ENCODE measurements at regions not wholly inside any gene's neighbourhood (a gene's known extent, or its start where the extent isn't known, plus 50 kb on each side); places are given as distances from the start of the nearest gene placed in this dataset.

DNA sequence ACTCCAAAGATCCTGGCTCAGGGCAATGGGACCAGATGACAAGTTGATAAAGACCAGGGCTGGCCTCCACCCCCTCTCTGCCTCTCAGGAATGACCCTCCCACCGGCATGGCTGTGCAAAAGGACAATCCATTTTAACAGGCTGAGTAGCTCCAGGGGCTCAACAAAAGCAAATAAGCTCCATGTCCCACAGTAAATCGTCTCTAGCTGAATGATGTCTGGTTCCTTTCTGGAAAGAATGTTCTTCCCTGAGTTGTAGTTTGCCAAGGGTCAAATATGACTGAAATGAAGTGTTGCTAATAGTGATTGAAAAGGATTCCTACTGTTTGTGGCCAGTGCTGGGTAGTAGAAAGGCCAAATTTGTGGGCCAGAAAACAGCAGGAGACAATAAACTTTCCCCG, 434.4 kb upstream of the ETAA1 start:
- ChIA-PET SMC1A (ENCODE audit: uncharacterized antibody, unreplicated experiment) (no interaction called here), CTCF (no interaction called here), POLR2A (no interaction called here), RAD21 (ENCODE audit: unreplicated experiment) (no interaction called here)
- Histone ChIP-seq H3K27ac (ENCODE audit: control insufficient read depth, insufficient read depth) (no peak overlapping the region), H3K36me3 (ENCODE audit: control insufficient read depth in 2 of 2, insufficient read depth in 2 of 2, low read length in 1 of 2) (no peaks in the 10 kb centered on the region), H3K4me2 (ENCODE audit: control insufficient read depth, insufficient read depth) (no peak overlapping the region), H3K4me3 (no peak overlapping the region), H3K4me1 (ENCODE audit: control insufficient read depth, insufficient read depth, low read length) (no peaks in the 10 kb centered on the region), H4K20me1 (ENCODE audit: control insufficient read depth, insufficient read depth) (no peaks in the 10 kb centered on the region), H2AFZ (ENCODE audit: control insufficient read depth, low read depth, low read length) (no peak overlapping the region), H3K9me3 (replicated peaks; ENCODE audit: control insufficient read depth, insufficient read depth, low read length) (no peaks in the 10 kb centered on the region), H3K9ac (ENCODE audit: control insufficient read depth, insufficient read depth, low read length) (no peak overlapping the region), H3K27me3 (replicated peaks in 1 of 2; ENCODE audit: control insufficient read depth in 2 of 2, insufficient read depth in 2 of 2, low read length in 1 of 2) (no peaks in the 10 kb centered on the region), H3K79me2 (ENCODE audit: control insufficient read depth, insufficient read depth, low read length) (no peaks in the 10 kb centered on the region)
- in situ Hi-C loops (cut with MboI) = no loop called here
- ATAC-seq (no peak), DNase-seq (ENCODE audit: low read depth, low spot score) (no peak), FAIRE-seq (no peak)
- TF ChIP-seq BACH1 (IDR thresholded peaks at IDR 0.05; ENCODE audit: borderline replicate concordance) = no peak
- no peak for TF ChIP-seq ESRRA (IDR thresholded peaks at IDR 0.05; ENCODE audit: low read length)
- no peak for TF ChIP-seq EZH2 (IDR thresholded peaks at IDR 0.05; ENCODE audit: borderline replicate concordance, control insufficient read depth, low read depth, low read length)
- TF ChIP-seq CREB1 (IDR thresholded peaks at IDR 0.05; ENCODE audit: low read depth) = no peak
- no peak for TF ChIP-seq YBX1 (IDR thresholded peaks at IDR 0.05)
- TF ChIP-seq RAD21 (IDR thresholded peaks at IDR 0.05; ENCODE audit: insufficient read depth, low read depth, low read length) = no peak
- TF ChIP-seq POU2F2 (IDR thresholded peaks at IDR 0.05; ENCODE audit: borderline replicate concordance, low read depth, low read length) = no peak
- TF ChIP-seq, protein P1, sequence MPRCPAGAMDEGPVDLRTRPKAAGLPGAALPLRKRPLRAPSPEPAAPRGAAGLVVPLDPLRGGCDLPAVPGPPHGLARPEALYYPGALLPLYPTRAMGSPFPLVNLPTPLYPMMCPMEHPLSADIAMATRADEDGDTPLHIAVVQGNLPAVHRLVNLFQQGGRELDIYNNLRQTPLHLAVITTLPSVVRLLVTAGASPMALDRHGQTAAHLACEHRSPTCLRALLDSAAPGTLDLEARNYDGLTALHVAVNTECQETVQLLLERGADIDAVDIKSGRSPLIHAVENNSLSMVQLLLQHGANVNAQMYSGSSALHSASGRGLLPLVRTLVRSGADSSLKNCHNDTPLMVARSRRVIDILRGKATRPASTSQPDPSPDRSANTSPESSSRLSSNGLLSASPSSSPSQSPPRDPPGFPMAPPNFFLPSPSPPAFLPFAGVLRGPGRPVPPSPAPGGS (IDR thresholded peaks at IDR 0.05; ENCODE audit: borderline replicate concordance, insufficient read depth, low read depth, low read length, poor library complexity, severe bottlenecking) = no peak
- no peak for TF ChIP-seq ZNF622 (IDR thresholded peaks at IDR 0.05)
- TF ChIP-seq SIN3A (IDR thresholded peaks at IDR 0.05; ENCODE audit: low read depth, low read length) = no peak
- TF ChIP-seq PRDM15 (CRISPR knock-in tag; IDR thresholded peaks at IDR 0.05) = no peak
- TF ChIP-seq SP1 (IDR thresholded peaks at IDR 0.05; ENCODE audit: low read depth, low read length) = no peak
- no peak for TF ChIP-seq KDM1A (IDR thresholded peaks at IDR 0.05; ENCODE audit: borderline replicate concordance)
- WGBS (ENCODE audit: insufficient coverage, insufficient replicate concordance, low lambda C conversion rate, missing lambda C conversion rate) = 5% methylated on average over 3 of the region's 3 CpGs
- no TSS peak for BruUV-seq (replicated peaks)
- intact Hi-C loops (cut with micrococcal nuclease; ENCODE audit: unreplicated experiment) = no loop called here

Measured in GM12878 (cell line).